Mucosa of descending colon (tissue), 3 donors: ENCODE measurements at regions not wholly inside any gene's neighbourhood (a gene's known extent, or its start where the extent isn't known, plus 50 kb on each side); places are given as distances from the start of the nearest gene placed in this dataset.

ENCODE experiments used
- ATAC-seq: fragments of 200-7000 bp; cut with Tn5 transposase; one replicate; pipeline ENCODE4 v1.9.1; 2020; ENCODE audit warnings: mild to moderate bottlenecking, moderate library complexity
- DNase-seq, 3 donors: peaks; one replicate each; pipeline ENCODE4 v3.0.0-alpha.2; 2020
- H3K36me3 ChIP-seq: fragments of 200-600 bp; one replicate; pipeline ENCODE4 v1.8.0; 2021; ENCODE audit warnings: low read depth, mild to moderate bottlenecking
- H3K4me1 ChIP-seq: fragments of 200-600 bp; one replicate; pipeline ENCODE4 v1.8.0; 2021; ENCODE audit warnings: low read depth, mild to moderate bottlenecking
- H3K4me3 ChIP-seq: fragments of 200-600 bp; one replicate; pipeline ENCODE4 v1.8.0; 2021; ENCODE audit warnings: mild to moderate bottlenecking
- H3K9me3 ChIP-seq: fragments of 200-600 bp; one replicate; pipeline ENCODE4 v1.8.0; 2021; ENCODE audit warnings: mild to moderate bottlenecking
- intact Hi-C, 2 donors: fragments of 100-400 bp; cut with DNase I in 1 of 2; cut with micrococcal nuclease in 1 of 2; formaldehyde crosslinking; loops; one replicate each; pipeline versions ENCODE4 v1.11.0 to v1.11.1; 2022; cut with DNase I, micrococcal nuclease
- TF ChIP-seq, protein P1 (sequence below): fragments of 200-600 bp; IDR thresholded peaks from one replicate; pipeline ENCODE4 v1.8.0; 2022; ENCODE audit warnings: antibody characterized with exemption, mild to moderate bottlenecking
- donor health status: DM: no; HTN: no; CAD: no; lungs with moderate emphysema.
- donor health status: DM: no; HTN: no; CAD: no.
- donor health status: DM: no; HTN: yes; CAD: no.

DNA sequence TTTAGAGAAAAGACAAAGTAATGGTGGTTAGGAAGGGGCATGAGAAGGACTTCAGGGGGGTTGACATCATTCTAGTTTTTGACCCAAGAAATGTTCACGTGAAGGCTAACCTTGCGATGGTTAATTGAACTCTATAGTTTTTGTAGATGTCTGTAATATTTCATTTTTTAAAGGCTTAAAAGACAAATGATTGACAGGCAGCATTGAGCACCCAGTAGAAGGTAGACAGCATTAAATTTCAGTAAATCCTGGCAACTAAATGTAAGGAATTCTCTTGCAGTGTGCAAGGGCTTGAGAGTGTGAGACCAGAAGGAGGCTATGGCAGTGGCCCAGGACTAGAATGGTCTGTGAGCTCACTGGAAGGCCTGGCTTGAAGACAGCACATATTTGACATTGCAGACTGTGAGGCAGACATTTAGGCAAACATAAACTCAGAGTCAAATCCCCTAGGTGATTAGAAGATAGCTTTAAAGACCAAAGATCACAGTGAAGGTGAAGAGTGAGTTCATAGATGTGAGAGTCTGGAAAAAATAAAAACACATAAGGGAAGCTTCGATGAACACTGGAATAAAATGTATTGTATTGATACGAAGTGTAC lies 100.1 kb upstream of the MAP4K4 start:
- ATAC-seq, result no peak
- Histone ChIP-seq H3K4me3 (no peak overlapping the region), H3K36me3 (no peaks in the 10 kb centered on the region), H3K9me3 (no peaks in the 10 kb centered on the region), H3K4me1 (no peaks in the 10 kb centered on the region)
- intact Hi-C loops, result no loop called here
- TF ChIP-seq, protein P1, sequence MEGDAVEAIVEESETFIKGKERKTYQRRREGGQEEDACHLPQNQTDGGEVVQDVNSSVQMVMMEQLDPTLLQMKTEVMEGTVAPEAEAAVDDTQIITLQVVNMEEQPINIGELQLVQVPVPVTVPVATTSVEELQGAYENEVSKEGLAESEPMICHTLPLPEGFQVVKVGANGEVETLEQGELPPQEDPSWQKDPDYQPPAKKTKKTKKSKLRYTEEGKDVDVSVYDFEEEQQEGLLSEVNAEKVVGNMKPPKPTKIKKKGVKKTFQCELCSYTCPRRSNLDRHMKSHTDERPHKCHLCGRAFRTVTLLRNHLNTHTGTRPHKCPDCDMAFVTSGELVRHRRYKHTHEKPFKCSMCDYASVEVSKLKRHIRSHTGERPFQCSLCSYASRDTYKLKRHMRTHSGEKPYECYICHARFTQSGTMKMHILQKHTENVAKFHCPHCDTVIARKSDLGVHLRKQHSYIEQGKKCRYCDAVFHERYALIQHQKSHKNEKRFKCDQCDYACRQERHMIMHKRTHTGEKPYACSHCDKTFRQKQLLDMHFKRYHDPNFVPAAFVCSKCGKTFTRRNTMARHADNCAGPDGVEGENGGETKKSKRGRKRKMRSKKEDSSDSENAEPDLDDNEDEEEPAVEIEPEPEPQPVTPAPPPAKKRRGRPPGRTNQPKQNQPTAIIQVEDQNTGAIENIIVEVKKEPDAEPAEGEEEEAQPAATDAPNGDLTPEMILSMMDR, result no peak
- no peak for DNase-seq

DNA sequence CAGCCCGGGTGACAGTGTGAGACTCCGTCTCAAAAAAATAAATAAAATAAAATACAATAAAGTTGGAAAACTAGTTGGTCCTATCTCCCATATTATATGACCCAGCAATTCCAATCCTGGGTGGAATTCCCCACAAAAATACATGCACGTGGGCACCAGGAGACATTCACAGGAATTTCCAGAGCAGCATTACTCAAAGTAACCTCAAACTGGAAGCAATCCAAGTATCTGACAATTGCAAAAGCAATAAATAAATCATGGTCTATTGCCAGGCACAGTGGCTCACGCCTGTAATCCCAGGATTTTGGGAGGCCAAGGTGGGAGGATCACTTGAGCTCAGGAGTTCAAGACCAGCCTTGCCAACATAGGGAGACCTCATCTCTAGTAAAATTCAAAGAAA lies 101.2 kb upstream of the MAP4K4 start:
- Histone ChIP-seq H3K9me3 (no peaks in the 10 kb centered on the region), H3K36me3 (no peaks in the 10 kb centered on the region), H3K4me3 (no peak overlapping the region), H3K4me1 (no peaks in the 10 kb centered on the region)
- ATAC-seq (no peak), DNase-seq (no peak)
- intact Hi-C loops, result no loop called here
- TF ChIP-seq, protein P1, result no peak

DNA sequence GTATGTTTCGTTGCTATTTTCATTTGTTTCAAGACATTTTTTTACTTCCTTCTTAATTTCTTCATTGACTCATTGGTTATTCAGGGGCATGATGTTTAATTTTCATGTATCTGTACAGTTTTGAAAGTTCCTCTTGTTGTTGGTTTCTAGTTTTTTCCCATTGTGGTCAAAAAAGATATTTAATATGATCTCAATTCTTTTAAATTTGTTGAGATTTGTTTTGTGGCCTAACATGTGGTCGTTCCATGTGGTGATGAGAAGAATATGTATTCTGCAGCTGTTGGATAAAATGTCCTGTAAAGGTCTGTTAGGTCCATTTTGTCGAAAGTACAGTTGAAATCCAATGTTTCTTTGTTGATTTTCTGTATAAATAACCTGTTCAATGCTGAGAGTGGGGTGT lies 110.3 kb upstream of the MAP4K4 start:
- intact Hi-C loops, result no loop called here
- H3K4me1 ChIP-seq, result no peaks in the 10 kb centered on the region
- no peak for DNase-seq

DNA sequence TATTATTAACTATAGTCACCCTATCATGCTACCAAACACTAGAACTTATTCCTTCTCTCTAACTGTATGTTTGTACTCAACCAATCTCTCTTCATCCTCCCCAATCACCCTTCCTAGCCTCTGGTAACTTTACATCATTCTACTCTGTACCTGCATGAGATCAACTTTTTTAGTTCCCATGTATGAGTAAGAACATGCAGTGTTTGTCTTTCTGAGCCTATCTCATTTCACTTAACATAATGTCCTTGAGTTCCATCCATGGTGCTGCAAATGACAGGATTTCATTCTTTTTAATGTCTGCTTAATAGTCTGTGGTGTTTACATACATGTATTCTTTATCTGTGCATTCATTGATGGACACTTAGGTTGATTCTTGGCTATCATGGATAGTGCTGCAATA lies 108.9 kb upstream of the RFX8 start:
- DNase-seq, result no peak
- intact Hi-C loops, result no loop called here
- no peak for ATAC-seq
- Histone ChIP-seq H3K4me3 (no peak overlapping the region), H3K36me3 (no peaks in the 10 kb centered on the region), H3K9me3 (no peaks in the 10 kb centered on the region), H3K4me1 (no peaks in the 10 kb centered on the region)
- TF ChIP-seq, protein P1, result no peak

More for the DNA sequence above, 110.3 kb upstream of the MAP4K4 start:
- TF ChIP-seq, protein P1, result no peak
- peaks cover 6% of the 10 kb centered on the region for H3K9me3 ChIP-seq
- no peak overlapping the region for H3K4me3 ChIP-seq
- no peak for ATAC-seq
- H3K36me3 ChIP-seq, result no peaks in the 10 kb centered on the region

DNA sequence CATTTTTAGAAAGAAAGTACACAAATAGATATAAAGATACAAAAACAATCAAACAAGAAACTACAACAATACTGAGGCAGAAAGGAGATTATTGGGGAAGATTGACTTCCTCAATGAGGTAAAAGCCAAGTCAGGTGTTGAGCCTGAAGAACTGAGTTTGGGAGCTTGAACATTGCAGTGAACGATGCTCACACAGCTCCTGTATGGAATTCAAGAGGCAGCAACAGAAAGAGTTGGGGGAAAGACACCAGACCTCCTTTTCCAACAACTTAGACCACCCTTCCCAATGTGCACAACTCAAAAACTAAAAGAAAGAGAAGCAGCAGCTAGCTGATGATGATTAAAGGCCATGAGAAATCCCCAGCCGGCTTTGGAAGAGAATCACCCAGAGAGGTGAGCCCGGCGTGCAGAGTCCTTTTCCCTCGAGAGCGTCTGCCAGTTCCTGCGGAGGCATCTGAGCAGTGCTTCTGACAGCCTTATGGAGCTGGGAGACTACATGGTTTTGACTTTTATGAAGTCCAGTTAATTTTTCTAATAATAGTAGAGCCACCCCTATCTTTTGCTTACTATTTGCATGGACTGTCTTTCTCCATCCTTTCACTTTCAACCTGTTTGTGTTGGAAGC lies 106.9 kb upstream of the RFX8 start:
- intact Hi-C loops, result no loop called here
- TF ChIP-seq, protein P1, result no peak
- H3K9me3 ChIP-seq, result no peaks in the 10 kb centered on the region
- H3K36me3 ChIP-seq, result no peaks in the 10 kb centered on the region
- ATAC-seq (no peak), DNase-seq (no peak)
- no peak overlapping the region for H3K4me3 ChIP-seq
- H3K4me1 ChIP-seq, result no peaks in the 10 kb centered on the region
